ENCODE measurements at regions not wholly inside any gene's neighbourhood (a gene's known extent, or its start where the extent isn't known, plus 50 kb on each side); places are given as distances from the start of the nearest gene placed in this dataset.

- TF ChIP-seq POLR2A (IDR thresholded peaks at IDR 0.05) (no peak), CTCF (IDR thresholded peaks at IDR 0.05) (no peak), EP300 (IDR thresholded peaks at IDR 0.05) (no peak)
Measured at GRCh38 chr10:129332476-129332875, 134.6 kb upstream of the MGMT start.

Measured in ovary (tissue), 3 donors.